NCI-H446 (cell line): ENCODE measurements at regions not wholly inside any gene's neighbourhood (a gene's known extent, or its start where the extent isn't known, plus 50 kb on each side); places are given as distances from the start of the nearest gene placed in this dataset.

Source experiments
- DNase-seq, 2 experiments: peaks; one replicate each; lab custom pipeline; 2025; lab: John Stamatoyannopoulos, UW

DNA sequence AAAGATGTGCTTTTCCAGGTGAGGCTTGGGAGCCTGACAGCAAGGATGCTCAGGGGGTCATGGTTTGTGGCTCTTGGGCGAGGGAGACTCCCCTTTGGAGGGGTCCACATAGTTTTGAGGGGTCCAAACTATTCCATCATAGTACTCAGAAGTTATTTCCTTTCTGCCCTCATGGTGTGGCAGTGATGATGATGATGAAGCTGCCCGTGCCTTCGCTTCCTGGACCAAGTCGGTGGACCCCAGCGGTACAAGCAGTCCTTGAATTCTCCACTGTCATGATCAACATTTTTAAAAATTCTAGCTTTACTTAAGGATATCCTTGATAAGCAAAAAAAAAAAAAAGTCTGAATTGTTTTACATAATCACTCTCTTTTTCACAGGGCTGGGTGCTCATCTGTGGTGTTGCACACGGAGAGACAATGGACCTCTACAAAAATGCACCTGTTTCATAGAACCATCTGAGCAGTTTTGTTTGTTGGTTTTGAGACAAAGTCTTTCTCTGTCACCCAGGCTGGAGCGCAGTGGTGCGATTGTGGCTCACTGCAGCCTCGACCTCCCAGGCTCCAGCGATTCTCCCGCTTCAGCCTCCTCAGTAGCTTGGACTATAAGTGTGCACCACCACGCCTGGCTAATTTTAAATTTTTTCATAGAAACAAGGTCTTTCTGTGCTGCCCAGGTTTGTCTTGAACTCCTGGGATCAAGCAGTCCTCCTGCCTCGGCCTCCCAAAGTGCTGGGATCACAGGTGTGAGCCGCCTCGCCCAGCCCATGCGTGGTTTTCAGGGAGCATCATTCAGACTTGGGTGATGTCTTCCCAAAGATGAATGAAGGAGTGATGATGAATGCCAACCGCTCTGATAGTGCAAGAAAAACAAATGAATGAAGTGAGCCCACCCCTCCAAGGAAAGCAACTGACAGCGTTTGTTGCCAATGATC is 271.4 kb upstream of the HDAC4 start:
- no peak for DNase-seq

DNA sequence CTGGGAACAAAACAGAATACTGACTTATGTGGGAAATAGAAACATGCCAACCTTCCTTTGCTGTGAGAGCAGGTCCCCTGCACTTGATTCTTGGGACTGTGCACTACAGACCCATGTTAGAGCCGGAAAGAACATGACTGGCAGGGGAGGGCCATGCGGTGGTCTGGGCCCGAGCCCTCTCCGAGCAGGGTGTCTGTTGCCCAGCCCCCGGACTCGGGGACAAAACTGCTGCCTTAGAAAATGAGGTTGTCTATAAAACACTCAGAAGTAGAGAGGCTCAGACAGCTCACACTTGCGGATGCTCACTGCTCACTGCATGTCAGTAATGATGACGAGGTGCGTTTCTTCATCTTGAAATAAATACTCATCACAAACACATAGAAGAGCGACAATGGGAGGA is 270.7 kb upstream of the HDAC4 start:
- no peak for DNase-seq

GRCh38 chr2:239670463-239671120 is 269.8 kb upstream of the HDAC4 start:
- no peak for DNase-seq

- DNase-seq: no peak
These were observed 269.2 kb upstream of the HDAC4 start for GRCh38 chr2:239669899-239670460.

GRCh38 chr2:239669181-239669898 is 268.5 kb upstream of the HDAC4 start:
- DNase-seq: no peak

GRCh38 chr2:239668651-239669050 is 267.8 kb upstream of the HDAC4 start:
- DNase-seq: no peak

DNA sequence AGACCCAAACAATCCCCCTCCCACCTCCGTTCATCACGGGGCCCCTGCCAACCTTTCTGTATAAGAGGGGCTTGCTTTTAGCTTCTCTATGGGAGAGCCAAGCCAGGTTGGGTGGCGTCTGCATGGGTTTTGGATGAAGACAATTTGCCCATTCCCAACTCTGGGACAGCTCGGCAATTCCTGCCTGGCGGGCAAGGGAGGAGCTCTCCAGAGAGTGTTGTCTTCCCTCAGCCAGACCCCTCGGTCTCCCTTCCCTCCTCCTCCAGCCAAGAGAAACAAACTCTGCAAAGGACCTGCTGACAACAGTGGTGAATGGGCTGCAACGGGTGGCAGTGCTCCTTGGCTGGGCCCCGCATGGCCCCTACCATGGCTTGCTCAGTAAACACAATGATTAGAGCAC is 267.2 kb upstream of the HDAC4 start:
- DNase-seq: no peak

DNA sequence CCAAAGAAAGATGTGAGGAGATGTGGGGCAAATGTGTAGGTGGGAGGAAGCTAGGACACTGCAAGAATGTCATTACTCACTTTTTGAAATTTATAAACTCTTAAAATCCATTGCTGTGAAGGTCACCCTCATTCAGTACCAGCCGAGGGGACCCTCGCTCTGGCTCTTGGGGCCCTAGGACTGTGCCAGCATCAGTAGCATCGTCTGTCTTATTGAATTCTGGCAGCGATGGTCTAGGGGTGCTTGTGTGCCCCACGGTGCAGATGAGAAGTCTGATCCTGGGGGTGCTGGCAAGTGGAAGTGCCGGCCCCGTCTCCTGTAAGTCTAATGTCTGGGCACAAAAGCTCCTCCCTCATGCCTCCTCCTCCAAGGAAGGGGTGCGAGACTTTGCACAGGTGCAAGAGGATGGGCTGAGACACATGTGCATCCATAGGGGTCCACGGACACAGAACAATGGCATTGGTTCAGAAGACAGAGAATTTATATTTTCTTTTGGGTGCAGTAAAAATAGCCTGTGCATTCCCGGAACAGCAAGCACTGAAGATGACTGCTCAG is 266.7 kb upstream of the HDAC4 start:
- no peak for DNase-seq

DNA sequence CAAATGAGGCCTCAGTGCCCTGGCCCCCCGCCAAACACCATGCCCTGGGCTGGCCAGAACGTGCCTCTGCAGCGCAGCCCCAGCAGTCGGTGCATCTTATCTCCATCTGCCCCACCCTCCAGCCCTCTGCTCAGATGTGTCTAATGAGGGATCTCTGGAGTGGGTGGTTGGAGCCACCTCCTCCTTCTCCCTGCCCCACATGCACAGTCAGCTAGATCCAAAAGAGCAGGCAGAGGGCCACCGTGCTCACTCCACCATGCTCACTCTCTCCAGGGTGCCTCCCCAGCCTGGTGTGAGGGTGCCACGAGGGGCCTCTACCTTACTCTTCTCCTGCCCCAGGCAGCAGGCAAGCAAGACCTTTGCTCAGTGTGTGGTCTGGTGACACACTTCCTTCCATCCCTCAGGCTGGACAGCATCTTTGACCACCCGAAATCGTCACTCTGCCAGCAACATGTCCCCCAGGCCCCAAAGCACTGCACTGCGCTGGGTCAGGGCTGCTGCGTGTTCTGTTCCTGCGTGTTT is 266.1 kb upstream of the HDAC4 start:
- DNase-seq: no peak

- no peak for DNase-seq
These were observed 265.4 kb upstream of the HDAC4 start for GRCh38 chr2:239666053-239666854.

DNA sequence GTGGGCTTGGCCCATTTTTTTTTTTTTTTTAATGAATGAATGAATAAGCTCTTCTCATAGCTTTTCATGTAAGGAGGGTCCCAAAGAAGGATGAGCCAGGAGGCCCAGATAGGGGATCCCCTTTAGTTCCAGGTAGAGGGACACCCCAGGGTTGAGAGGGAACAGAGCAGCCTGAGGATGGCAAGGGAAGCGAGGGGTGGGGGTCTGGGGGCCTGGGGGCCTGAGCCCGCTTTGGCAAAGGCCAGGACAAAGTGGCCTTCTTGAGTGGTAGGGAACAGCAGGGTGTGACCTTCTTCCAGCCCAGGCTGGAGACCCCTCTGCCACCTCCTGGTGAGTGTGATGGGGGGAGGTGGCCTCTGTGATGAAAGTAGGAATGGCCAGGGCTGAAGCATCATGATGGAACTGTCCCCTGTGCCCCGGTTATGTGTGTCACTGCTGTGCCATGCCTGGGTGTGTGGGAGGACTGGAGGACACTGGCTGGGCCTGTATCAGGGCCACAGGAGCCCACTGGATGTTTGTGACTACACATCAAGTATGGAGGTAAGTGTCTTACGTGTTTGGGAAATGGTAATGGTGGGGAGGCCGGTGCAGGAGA is 263.5 kb upstream of the HDAC4 start:
- DNase-seq: no peak

DNA sequence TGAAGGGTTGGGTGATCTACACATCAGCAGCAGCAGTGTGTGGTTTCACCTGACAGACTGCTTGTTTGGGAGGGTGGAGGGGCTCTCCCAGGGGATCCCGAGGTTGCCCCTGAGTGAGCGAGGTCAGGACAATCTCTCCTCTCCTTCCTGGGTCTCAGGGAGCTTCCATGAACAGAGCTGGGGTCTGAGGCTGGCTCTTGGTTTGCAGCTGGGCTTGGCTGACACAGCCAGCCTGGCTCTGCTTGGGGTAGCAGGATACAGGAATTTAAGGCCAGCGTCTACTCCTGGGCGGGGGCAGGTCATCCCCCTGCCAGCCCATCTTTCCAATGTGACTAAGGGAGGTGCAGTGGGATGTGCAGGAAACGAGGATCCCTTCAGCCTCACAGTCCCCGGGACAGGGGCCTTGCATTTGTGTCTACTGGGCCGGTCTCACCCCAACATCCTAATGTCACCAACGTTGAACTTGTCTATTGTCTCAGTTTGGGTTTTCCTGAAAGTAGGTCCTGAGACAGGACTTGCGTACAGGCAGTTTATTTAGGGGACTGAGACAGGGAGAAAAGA is 262.6 kb upstream of the HDAC4 start:
- DNase-seq: no peak

DNA sequence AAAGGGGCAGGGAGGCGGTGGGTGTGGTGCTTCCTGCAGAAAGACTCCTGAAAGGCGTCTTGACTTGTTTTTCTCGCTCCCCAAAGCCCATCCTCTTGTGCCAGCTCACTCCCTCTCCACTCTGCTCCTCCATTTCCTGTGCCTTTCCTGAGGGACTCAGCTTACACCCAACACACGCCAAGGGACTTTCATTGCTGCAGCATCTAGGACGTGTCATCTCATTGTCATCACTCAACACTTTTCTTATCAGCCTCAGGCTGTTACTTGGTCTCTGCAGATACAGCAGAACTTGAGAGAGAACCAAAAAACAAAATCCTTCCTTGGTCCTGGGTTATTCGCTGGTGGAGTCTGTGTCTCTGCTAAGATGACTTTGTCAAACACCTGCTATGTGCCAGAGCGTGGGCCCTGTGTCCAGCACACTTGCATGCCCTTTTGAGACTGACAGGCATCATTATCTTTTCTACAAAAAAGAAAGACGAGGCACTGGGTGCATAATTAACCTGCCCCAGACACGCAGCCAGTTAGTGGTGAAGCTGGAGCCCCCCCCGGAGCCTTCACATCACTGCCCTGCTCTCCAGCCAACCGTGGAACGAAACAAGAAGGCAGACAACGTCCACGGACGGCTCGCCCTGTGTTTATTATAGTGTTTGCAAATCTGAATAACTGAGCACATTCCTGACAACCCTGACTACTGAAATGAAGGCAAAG is 261.7 kb upstream of the HDAC4 start:
- DNase-seq: no peak

- no peak for DNase-seq
These were observed 260.8 kb upstream of the HDAC4 start for GRCh38 chr2:239661334-239662312.

GRCh38 chr2:239660390-239661230 is 259.8 kb upstream of the HDAC4 start:
- no peak for DNase-seq

DNA sequence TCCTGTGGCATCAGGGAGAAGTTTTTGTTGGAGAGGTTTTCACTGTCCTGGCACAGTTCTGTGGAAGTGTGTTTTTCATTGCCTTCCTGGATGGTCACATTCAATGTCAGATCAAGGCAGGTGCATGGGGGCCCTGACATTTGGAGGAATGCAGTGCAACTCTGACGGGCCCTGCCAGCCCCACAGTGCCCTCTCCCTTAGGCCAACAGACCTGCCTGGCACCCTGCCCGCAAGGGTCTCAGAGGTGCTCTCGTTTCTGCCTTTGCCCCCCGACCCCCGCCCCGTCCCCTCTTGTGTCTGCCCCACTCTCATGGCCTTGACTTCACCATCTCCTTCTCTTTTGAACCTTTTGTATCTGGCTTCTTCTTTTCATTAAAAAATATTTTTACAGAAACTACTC is 257.2 kb upstream of the HDAC4 start:
- DNase-seq: no peak

DNA sequence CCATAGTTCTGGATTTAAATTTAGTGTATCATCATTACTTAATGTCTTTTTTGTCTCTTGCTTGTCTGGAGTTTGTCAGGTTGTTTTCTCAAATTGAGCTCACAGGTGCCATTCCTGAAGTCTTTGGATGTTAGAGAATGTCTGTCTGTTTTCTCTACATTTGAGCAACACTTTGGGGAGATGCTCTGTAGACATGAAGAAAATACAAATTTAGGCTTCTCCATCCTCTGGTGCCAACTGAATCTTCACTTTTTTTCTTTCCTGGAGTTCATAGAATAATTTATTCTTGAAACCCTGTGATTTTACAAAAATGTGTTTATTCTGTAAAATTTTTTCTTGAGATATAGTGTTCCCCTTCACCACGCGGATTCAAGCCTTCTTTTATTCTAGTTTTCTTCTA is 256.4 kb upstream of the HDAC4 start:
- DNase-seq: no peak

GRCh38 chr2:239654266-239654665 is 253.4 kb upstream of the HDAC4 start:
- DNase-seq: no peak
